Stomach (tissue), 8 donors: ENCODE measurements at regions not wholly inside any gene's neighbourhood (a gene's known extent, or its start where the extent isn't known, plus 50 kb on each side); places are given as distances from the start of the nearest gene placed in this dataset.

Experiments used
- DNase-seq, 2 donors: peaks; one replicate each; pipeline versions ENCODE4 v3.0.0 to v3.0.0-alpha.2; 2013 to 2019
- H3K27ac ChIP-seq, 5 donors: fragments of 200-600 bp in 4 of 5; sonication (generic) in 4 of 5; one replicate each; pipeline ENCODE4 v1.5.1; 2013 to 2019; ENCODE audit warnings: mild to moderate bottlenecking in 1 of 5, moderate library complexity in 1 of 5
- H3K27me3 ChIP-seq, 3 donors: fragments of 200-600 bp; sonication (generic); one replicate each; pipeline ENCODE4 v1.5.1; 2017 to 2019; ENCODE audit warnings: mixed run types in 1 of 3
- H3K36me3 ChIP-seq, 4 donors: fragments of 200-600 bp; sonication (generic); 1 replicate in 3 of 4; 2 replicates in 1 of 4; pipeline ENCODE4 v1.5.1; 2016 to 2019
- H3K4me1 ChIP-seq, 4 donors: fragments of 200-600 bp; sonication (generic); one replicate each; pipeline ENCODE4 v1.5.1; 2016 to 2019
- H3K4me3 ChIP-seq, 4 donors: fragments of 200-600 bp; sonication (generic) in 3 of 4; one replicate each; pipeline ENCODE4 v1.5.1; 2016 to 2019; ENCODE audit warnings: mild to moderate bottlenecking in 1 of 4
- H3K9me3 ChIP-seq, 4 donors: fragments of 200-600 bp; sonication (generic); one replicate each; pipeline ENCODE4 v1.5.1; 2016 to 2019
- EP300 ChIP-seq: sonication (generic); formaldehyde crosslinking; IDR thresholded peaks from one replicate; pipeline ENCODE4 v1.6.1; 2017; ENCODE audit warnings: antibody characterized with exemption
- POLR2A ChIP-seq, 4 donors: fragments of 450-650 bp; IDR thresholded peaks; one replicate each; pipeline ENCODE4 v1.6.1; 2016; ENCODE audit warnings: antibody characterized with exemption in 4 of 4, control low read depth in 2 of 4, mild to moderate bottlenecking in 1 of 4, moderate library complexity in 1 of 4
- POLR2AphosphoS5 ChIP-seq, 3 donors: sonication (generic); formaldehyde crosslinking; IDR thresholded peaks; one replicate each; pipeline ENCODE4 v1.6.1; 2016; ENCODE audit warnings: antibody characterized with exemption in 3 of 3
- WGBS, 5 donors: extraction: QIAGEN DNeasy Blood & Tissue Kit in 3 of 5; methylation state at CpG; one replicate each; pipeline versions ENCODE4 v1.1.5 to v1.1.7; 2013 to 2018; 5-methylcytosine and 5-hydroxymethylcytosine counted together
- intact Hi-C: fragments of 100-400 bp; cut with DNase I; formaldehyde crosslinking; loops from one replicate; pipeline ENCODE4 v1.15.1; 2023; ENCODE audit warnings: low total_unique reads
- TF ChIP-seq, protein P1 (sequence below), 7 experiments: fragments of 450-650 bp in 4 of 7; fragments of 200-600 bp in 3 of 7; sonication (generic) in 3 of 7; IDR thresholded peaks; one replicate each; pipeline ENCODE4 v1.5.1; 2016 to 2019; ENCODE audit warnings: antibody characterized with exemption in 7 of 7, control low read depth in 2 of 7, mild to moderate bottlenecking in 1 of 7
- donor health status: healthy with polysubstance abuse.
- donor health status: Bipolar disorder and iron deficiency.
- donor health status: healthy.

DNA sequence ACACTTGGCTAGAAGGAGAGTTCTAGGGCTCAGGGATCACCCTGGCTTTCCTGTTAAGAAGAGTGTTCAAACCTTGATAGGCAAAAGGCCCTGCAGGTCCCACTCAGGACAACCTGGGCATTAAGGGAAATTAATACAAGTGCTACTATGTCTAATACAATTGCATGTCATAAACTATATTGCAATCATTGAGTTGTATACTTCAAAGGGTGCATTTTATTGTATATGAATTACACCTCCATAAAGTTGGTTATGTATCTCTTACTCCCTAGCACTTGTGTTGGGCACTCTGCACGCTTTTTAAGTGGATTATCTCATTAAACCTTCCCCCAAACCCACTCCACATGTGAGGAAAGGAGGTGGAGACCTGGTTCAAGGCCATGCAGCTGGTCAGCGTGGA, 172.1 kb upstream of the GLI2 start:
- Histone ChIP-seq H3K9me3 (no peaks in the 10 kb centered on the region), H3K4me3 (no peak overlapping the region), H3K27me3 (no peaks in the 10 kb centered on the region), H3K4me1 (peaks cover 19 to 41% (median 38%) of the 10 kb centered on the region in 4 donors), H3K27ac (peak overlapping the region in 1 of 5 donors; percentile 26), H3K36me3 (no peaks in the 10 kb centered on the region)
- intact Hi-C loops: no loop called here
- WGBS, 5 donors: 56 to 93% (median 91%) methylated on average over 2 of the region's 2 CpGs
- TF ChIP-seq POLR2AphosphoS5 (IDR thresholded peaks at IDR 0.05) (no peak), POLR2A (IDR thresholded peaks at IDR 0.05) (no peak), EP300 (no peak)
- TF ChIP-seq, protein P1, sequence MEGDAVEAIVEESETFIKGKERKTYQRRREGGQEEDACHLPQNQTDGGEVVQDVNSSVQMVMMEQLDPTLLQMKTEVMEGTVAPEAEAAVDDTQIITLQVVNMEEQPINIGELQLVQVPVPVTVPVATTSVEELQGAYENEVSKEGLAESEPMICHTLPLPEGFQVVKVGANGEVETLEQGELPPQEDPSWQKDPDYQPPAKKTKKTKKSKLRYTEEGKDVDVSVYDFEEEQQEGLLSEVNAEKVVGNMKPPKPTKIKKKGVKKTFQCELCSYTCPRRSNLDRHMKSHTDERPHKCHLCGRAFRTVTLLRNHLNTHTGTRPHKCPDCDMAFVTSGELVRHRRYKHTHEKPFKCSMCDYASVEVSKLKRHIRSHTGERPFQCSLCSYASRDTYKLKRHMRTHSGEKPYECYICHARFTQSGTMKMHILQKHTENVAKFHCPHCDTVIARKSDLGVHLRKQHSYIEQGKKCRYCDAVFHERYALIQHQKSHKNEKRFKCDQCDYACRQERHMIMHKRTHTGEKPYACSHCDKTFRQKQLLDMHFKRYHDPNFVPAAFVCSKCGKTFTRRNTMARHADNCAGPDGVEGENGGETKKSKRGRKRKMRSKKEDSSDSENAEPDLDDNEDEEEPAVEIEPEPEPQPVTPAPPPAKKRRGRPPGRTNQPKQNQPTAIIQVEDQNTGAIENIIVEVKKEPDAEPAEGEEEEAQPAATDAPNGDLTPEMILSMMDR (IDR thresholded peaks at IDR 0.05): no peak
- DNase-seq: no peak

DNA sequence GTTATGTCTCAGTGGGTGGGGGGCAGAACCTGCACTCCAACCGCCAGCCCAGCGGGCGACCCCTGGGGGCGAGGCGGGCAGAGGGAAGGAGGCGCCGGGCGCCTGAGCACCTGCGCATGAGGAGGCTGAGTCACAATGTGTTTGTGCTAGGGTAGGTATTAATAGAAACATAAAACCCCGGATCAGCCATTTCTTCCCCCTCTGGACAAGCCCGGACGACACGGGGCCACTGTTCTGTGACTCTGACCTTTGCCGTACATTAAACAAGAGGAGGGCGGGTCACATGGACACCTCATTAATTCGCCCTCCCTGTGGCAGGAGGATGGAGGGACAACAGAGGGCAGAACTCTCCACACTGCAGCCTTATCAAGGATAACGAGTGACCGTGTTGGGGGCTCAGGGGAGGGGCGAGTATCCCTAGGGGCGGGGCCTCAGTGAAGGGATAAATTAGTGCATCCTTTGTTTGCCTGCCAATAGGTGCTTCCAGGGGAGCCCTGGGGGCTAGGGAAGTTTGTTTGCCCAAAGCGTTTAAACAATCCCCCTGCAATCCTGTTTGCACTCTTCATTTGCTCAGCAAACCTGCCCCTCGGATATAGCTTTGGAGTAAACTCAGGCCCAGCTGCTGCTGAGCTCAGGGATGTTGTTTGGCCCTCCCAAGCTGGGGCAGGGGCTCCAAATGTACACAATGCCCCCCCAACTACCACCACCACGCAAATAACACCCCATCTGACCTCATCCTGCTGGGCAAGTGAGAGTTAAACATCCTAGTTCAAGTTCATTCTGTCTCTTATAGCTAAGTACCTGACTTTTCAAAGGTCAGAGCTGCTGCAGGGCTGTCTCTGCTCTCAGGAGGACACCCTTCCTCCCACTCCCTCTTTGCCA, 171.2 kb upstream of the GLI2 start:
- 49 to 65% (median 54%) methylated on average over 21 to 23 of the region's 23 CpGs for WGBS, 5 donors
- intact Hi-C loops: no loop called here
- peaks cover 19 to 43% (median 39%) of the 10 kb centered on the region in 4 donors for H3K4me1 ChIP-seq

DNA sequence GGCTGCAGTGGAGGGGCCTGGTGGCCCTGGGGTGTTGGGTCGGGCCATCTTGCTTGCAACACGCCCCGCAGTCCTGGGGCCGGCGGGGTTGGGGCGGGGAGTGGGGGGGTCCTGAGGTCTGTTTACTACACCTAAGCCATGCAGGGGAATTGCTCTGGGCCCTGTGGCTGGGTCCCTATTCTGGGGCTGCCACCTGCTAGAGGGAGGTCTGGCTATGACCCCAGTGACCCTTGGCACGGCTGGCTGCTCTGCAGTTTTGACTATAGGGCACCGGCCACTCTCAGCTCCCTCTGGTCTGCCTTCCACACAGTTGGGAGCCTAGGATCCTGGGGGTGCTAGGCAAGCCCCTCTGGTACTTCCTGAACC, 170.6 kb upstream of the GLI2 start:
- Histone ChIP-seq H3K4me1 (peaks cover 19 to 43% (median 37%) of the 10 kb centered on the region in 4 donors), H3K9me3 (no peaks in the 10 kb centered on the region), H3K36me3 (no peaks in the 10 kb centered on the region), H3K4me3 (no peak overlapping the region), H3K27me3 (no peaks in the 10 kb centered on the region), H3K27ac (peak overlapping the region in 4 of 5 donors; percentile 41 to 61 (median 44))
- intact Hi-C loops: no loop called here
- no peak for DNase-seq
- WGBS, 5 donors: 68 to 85% (median 71%) methylated on average over 5 to 8 of the region's 8 CpGs
- TF ChIP-seq POLR2AphosphoS5 (IDR thresholded peaks at IDR 0.05): no peak
- TF ChIP-seq POLR2A (IDR thresholded peaks at IDR 0.05): no peak
- TF ChIP-seq, protein P1 (IDR thresholded peaks at IDR 0.05): no peak
- TF ChIP-seq EP300: no peak

More for the DNA sequence above, 171.2 kb upstream of the GLI2 start:
- Histone ChIP-seq H3K4me3 (no peak overlapping the region), H3K36me3 (no peaks in the 10 kb centered on the region), H3K9me3 (no peaks in the 10 kb centered on the region), H3K27me3 (no peaks in the 10 kb centered on the region), H3K27ac (peak overlapping the region in 3 of 5 donors; percentile 42 to 61 (median 46))
- no peak for TF ChIP-seq POLR2A (IDR thresholded peaks at IDR 0.05)
- no peak for TF ChIP-seq EP300
- TF ChIP-seq POLR2AphosphoS5 (IDR thresholded peaks at IDR 0.05): no peak
- TF ChIP-seq, protein P1 (IDR thresholded peaks at IDR 0.05): no peak
- peak in 1 of 2 donors; percentile 63 for DNase-seq

DNA sequence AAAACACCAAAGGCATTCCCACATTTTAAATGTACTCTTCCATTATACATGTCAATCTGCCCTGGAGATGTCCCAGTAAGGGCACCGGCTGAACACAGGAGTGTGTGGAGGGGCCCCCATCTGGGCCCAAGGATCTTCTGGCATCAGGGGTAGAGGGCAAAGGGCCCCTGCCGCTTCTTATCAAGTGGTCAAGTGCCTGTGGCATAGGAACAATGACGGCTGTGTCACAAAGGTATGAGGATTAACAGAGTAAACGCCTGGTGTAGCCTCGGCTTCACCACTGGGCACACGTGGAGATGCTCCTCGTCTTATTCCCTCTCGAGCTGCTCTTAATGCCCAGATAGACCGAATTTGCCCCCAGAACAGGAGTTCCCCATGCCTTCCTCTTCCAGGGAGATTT, 169.7 kb upstream of the GLI2 start:
- no peaks in the 10 kb centered on the region for H3K27me3 ChIP-seq
- TF ChIP-seq POLR2AphosphoS5 (IDR thresholded peaks at IDR 0.05) (no peak), EP300 (no peak), POLR2A (IDR thresholded peaks at IDR 0.05) (no peak)
- TF ChIP-seq, protein P1 (IDR thresholded peaks at IDR 0.05): no peak
- DNase-seq: no peak
- peaks cover 19 to 45% (median 39%) of the 10 kb centered on the region in 4 donors for H3K4me1 ChIP-seq
- no peaks in the 10 kb centered on the region for H3K9me3 ChIP-seq
- no peaks in the 10 kb centered on the region for H3K36me3 ChIP-seq
- WGBS, 5 donors: 43 to 66% (median 62%) methylated on average over 9 of the region's 9 CpGs
- intact Hi-C loops: no loop called here
- no peak overlapping the region for H3K4me3 ChIP-seq
- peak overlapping the region; percentile 54 to 76 (median 61) for H3K27ac ChIP-seq
